Large intestine (tissue), 3 donors: ENCODE measurements at regions not wholly inside any gene's neighbourhood (a gene's known extent, or its start where the extent isn't known, plus 50 kb on each side); places are given as distances from the start of the nearest gene placed in this dataset.

Experiments
- DNase-seq, 2 donors: peaks; one replicate each; pipeline versions ENCODE4 v3.0.0 to v3.0.0-alpha.2; 2013
- H3K27ac ChIP-seq: one replicate; pipeline ENCODE4 v1.5.1; 2013; ENCODE audit warnings: low read length
- H3K27me3 ChIP-seq: 2 replicates; pipeline ENCODE4 v1.6.1; 2013; ENCODE audit warnings: low read length; ENCODE audit not compliant: control insufficient read depth, insufficient read depth
- H3K36me3 ChIP-seq: 2 replicates; pipeline ENCODE4 v1.6.1; 2013; ENCODE audit warnings: low read length; ENCODE audit not compliant: control insufficient read depth, insufficient read depth
- H3K4me1 ChIP-seq: one replicate; pipeline ENCODE4 v1.6.1; 2013; ENCODE audit warnings: low read length; ENCODE audit not compliant: control insufficient read depth, insufficient read depth
- H3K4me3 ChIP-seq: one replicate; pipeline ENCODE4 v1.5.1; 2013; ENCODE audit warnings: low read length
- H3K9me3 ChIP-seq: one replicate; pipeline ENCODE4 v1.6.1; 2013; ENCODE audit warnings: mild to moderate bottlenecking, low read depth, low read length, moderate library complexity; ENCODE audit not compliant: control insufficient read depth
- WGBS: methylation state at CpG from one replicate; pipeline ENCODE4 v1.1.5; 2013; ENCODE audit warnings: low lambda C conversion rate; ENCODE audit not compliant: insufficient coverage; 5-methylcytosine and 5-hydroxymethylcytosine counted together

DNA sequence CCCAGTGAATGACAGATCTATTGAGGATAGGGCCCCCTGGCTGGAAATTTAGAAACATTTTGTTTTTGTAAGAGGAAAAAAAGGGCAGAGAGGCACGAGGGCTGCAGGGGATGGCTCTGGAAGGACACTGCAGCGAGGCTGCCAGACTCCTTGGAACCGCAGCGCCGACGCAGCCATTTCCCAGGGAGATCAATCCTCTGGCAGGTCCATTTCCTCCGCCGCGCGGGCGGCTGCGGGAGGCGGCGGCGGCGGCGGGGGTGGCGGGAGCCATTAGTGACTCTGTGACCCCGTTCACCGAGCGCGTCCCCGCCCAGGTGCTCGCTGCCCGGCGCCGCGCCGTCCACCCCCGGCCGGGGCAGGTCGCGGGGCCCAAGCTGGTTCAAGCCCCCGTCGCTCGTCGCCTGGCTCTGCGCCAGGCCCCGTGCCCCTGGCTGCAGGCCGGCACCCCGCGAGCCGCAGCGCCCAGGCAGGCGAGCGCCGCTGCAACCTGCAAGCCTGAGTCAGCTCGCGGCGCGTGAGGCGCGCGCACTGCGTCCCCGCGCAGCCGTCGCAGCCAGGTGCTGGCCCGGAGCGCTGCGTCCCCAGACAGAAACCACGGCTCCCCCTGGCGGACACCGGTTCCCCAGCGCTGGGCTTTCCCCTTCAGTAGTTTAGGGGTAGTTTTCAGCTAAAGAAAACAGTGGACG lies 192.6 kb downstream of the KATNAL1 start:
- peak overlapping the region; percentile 67 for H3K27ac ChIP-seq
- no peaks in the 10 kb centered on the region for H3K27me3 ChIP-seq
- peak overlapping the region; percentile 41 for H3K4me3 ChIP-seq
- DNase-seq, result peak; percentile 91
- no peaks in the 10 kb centered on the region for H3K9me3 ChIP-seq
- H3K4me1 ChIP-seq, result peaks cover 18% of the 10 kb centered on the region
- no peaks in the 10 kb centered on the region for H3K36me3 ChIP-seq
- WGBS, result no CpG with 5 or more reads among the region's 67 CpGs

DNA sequence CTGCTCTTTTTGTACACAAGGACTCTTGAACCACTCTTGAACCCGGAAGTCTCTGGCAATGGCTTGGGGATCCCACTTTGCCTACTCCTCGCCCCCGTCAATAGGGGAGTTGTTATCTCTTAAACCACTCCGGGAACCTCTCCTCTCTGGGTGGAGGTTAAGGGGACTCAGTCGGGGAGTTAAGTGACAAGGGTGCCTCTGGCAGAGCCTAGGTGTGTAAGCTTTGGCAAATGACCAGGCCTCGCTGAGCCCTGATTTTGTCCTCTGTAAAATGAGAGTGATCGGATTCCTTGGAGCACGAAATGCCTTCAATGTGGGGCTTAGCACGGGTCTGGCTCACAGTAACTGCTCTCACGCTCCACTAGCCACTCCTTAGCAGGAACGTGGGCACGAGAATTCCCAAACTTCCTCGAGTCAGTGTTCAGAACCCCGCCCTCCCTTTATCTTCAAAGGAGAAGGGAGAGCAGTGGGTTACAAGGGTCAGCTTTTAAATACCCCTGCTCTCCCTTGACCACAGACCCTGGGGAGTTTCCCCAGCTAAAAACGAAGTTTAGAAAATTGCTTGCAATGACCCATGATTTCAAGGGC lies 193.3 kb downstream of the KATNAL1 start:
- DNase-seq, result peak; percentile 56 to 82
- H3K9me3 ChIP-seq, result no peaks in the 10 kb centered on the region
- no peaks in the 10 kb centered on the region for H3K36me3 ChIP-seq
- H3K27me3 ChIP-seq, result no peaks in the 10 kb centered on the region
- peak overlapping the region; percentile 67 for H3K27ac ChIP-seq
- no CpG with 5 or more reads among the region's 15 CpGs for WGBS
- H3K4me1 ChIP-seq, result peaks cover 23% of the 10 kb centered on the region
- peak overlapping the region; percentile 41 for H3K4me3 ChIP-seq

DNA sequence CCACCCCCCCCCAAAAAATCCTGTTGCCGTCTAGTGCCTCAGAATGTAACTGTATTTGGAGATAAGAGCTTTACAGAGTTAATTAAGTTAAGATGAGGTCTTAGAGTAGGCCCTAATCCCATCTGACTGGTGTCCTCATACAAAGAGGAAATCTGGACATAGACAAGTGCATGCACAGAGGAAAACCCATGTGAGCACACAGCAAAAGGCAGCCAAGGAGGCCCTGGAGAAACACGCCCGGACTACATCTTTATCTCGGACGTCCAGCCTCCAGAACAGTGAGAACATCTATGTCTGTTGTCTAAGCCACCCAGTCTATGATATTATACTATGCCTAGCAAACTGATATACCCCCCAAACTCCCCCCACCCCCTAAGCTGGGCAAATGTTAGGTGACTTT lies 193.8 kb downstream of the KATNAL1 start:
- Histone ChIP-seq H3K36me3 (no peaks in the 10 kb centered on the region), H3K9me3 (no peaks in the 10 kb centered on the region), H3K27me3 (no peaks in the 10 kb centered on the region), H3K4me1 (peaks cover 25% of the 10 kb centered on the region), H3K4me3 (no peak overlapping the region), H3K27ac (peak overlapping the region; percentile 67)
- no peak for DNase-seq
- WGBS, result no CpG with 5 or more reads among the region's 5 CpGs

DNA sequence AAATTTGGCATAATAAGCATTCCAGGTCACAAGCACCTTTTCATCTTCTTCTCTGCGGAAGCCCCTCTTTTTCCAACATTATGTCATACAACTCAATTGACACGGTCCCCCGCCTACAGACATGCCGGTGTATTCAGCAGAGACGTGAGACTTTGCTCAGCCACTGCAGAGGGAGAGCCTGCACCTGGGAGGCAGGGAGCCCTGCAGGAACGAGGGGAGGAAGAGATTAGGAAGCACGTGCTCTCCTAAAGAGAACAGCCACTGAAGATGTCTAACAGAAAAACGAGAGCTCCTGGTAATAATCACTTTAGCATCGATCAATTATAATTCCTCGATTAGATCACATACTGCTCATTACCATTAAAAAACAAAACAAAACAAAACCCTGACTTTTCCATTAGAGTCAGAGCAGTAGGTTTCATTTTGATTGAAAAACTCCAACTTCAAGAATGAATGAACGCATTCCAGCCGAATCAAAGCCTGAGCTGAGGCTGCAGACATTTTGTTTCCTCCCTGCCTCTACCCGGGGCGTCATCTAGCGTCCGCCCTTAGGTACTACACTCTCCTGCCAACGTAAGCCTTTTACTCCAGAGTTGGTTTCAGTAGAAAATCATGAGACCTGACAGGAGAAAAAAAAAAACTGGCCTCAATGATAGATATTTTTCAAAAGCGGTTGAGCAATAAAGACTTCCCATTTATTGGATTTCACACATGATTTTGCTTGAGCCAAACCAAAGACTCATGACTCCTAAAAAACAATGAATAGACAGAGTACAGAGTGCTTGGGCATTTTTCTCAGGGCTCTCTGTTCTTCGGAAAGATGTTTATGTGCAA lies 194.5 kb downstream of the KATNAL1 start:
- DNase-seq, result peak; percentile 89 to 91
- 40% methylated on average over 3 of the region's 19 CpGs for WGBS
- Histone ChIP-seq H3K4me1 (peaks cover 31% of the 10 kb centered on the region), H3K27ac (peak overlapping the region; percentile 67), H3K36me3 (no peaks in the 10 kb centered on the region), H3K27me3 (no peaks in the 10 kb centered on the region), H3K4me3 (no peak overlapping the region), H3K9me3 (no peaks in the 10 kb centered on the region)

DNA sequence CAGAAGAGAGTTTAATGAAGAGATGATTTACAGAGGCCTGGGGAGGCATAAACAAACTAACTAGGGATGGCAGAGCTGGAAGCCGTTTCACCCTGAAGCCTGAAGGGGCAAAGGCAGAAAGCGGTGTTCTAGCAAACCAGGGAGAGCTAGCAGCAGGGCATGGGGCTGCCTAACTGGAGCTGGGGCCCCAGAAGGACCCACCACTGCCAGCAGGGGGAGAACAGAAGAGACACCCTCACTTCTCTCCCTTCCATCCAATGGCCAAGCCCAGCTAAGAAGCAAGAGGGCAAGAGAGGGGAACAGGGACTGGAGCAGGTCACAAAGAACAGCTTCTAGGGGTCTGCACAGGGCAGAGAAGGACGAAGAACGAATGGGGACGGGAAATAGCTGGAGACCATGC lies 195.5 kb downstream of the KATNAL1 start:
- Histone ChIP-seq H3K4me3 (no peak overlapping the region), H3K4me1 (peaks cover 31% of the 10 kb centered on the region), H3K36me3 (no peaks in the 10 kb centered on the region), H3K27me3 (no peaks in the 10 kb centered on the region), H3K9me3 (no peaks in the 10 kb centered on the region), H3K27ac (no peak overlapping the region)
- no peak for DNase-seq
- WGBS, result no CpG with 5 or more reads among the region's 5 CpGs

DNA sequence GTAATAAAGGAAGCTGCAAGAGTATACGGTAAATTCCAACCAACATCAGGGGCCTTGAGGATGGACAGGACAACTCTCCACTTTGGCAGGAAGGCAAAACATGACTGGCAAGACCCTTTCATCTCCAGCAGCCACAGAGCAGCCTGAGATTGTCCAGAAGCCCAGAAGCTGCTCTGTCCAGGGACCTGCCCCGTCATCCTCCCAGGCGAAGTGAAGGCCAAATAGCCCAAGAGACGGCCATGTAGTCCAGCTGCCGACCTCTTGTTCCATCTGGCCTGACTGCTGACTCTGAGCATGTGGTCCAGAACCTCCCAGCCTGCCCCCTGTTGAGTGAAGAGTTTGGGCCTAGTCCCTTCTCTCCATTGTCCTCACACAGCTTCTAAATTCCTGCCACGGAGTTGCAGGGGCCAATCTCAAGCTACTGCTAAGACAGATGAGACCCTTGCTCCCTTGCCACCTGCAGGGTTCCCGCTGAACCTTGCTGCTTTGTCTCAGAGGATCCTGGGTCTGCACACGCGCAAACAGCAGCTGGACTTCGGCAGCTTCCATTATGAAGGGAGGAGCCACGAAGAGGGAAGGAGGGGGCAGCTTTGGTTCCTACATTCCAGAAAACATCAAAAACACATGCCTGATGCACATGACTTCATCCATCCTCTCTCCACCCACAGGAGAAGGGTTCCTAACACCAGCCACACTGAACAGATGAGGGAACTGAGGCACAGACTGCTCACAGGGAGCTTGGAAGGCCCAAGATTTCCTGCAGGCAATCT lies 196.9 kb downstream of the KATNAL1 start:
- H3K27ac ChIP-seq, result no peak overlapping the region
- no peaks in the 10 kb centered on the region for H3K9me3 ChIP-seq
- peak in 1 of 2 donors; percentile 49 for DNase-seq
- no CpG with 5 or more reads among the region's 11 CpGs for WGBS
- H3K27me3 ChIP-seq, result no peaks in the 10 kb centered on the region
- H3K36me3 ChIP-seq, result no peaks in the 10 kb centered on the region
- H3K4me1 ChIP-seq, result peaks cover 31% of the 10 kb centered on the region
- H3K4me3 ChIP-seq, result no peak overlapping the region

DNA sequence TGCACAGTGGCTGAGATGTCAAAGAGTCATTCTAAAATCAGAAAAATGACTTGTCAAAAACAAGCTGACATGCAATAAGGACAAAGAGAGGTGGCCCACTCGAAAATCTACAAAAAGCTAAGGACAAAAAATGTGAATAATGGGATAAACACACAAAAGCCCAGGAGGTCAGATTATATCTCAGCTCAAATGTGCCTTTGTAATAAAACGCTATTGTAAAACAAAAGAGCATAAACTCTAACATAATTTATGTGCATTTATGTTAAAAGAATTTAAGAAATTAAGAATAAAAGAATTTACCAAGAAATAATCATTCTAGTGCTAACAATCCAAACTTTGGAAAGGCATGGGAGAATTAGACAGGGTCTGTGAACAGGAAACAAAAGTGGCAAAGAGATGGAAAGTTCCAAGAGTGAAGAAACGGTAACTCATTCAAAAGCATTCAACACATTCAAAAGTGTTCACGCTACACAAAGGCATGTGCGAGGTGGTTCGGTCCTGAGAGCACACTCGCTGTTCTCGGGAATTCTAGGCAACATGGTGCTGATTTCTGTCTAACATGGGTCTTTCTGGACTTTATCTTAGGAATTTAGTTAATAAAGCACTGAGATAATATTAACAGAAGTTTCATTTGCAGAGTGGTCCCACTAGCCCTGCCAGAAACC lies 197.7 kb downstream of the KATNAL1 start:
- 87% methylated on average over 5 of the region's 8 CpGs for WGBS
- Histone ChIP-seq H3K9me3 (no peaks in the 10 kb centered on the region), H3K36me3 (no peaks in the 10 kb centered on the region), H3K4me1 (peaks cover 31% of the 10 kb centered on the region), H3K4me3 (no peak overlapping the region), H3K27ac (peak overlapping the region; percentile 93), H3K27me3 (no peaks in the 10 kb centered on the region)
- DNase-seq, result no peak

DNA sequence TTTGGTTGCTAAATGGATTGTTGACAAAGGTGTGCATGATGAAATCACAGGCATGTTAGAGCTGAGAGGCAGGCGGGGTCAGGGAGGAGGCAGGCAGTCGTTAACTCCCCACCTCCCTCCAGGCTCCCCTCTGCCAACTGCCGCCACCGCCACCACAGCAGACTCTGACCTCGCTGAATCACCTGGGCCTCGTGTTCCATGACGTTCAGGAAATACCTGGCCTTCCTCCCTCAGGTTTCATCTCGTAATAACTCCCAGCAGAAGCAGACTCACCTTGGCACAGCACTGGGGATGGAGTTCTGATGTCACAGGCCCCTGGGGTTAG lies 198.5 kb downstream of the KATNAL1 start:
- H3K27ac ChIP-seq, result peak overlapping the region; percentile 93
- no CpG with 5 or more reads among the region's 8 CpGs for WGBS

DNA sequence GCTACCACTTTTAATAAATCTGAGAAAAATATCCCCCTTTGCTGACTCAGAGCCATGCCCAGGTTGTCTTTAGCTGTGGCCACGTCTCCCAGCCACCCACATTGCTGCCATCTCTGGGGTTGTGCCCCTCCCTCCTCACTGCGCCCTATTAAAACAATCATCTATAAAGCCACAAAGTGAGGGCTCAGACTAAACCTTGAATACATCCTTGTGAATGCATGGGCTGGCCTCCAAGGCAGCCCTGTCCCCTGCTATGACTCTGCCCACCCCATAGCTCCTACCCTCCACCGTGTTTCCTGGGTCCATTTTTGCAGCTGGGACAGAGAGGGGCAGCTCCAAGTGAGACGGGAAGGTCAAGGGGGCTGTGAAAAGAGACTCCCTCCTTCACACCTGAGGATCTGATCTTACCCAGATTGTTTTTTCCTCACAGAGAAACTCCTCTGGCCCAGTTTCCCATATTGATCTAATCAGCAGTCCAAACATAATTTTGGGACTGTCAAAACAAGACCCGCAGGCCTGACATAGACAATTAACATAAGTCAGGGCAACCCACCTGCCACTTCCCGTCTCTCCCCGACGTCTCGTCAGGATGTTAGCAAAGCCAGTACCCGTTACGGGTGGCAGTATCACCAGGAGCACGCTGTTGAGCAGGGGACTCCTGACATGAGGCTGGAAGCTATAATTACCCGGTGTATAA lies 199.0 kb downstream of the KATNAL1 start:
- H3K27ac ChIP-seq, result peak overlapping the region; percentile 93
- no peak for DNase-seq
- WGBS, result 20% methylated on average over 1 of the region's 13 CpGs

More for the DNA sequence above, 198.5 kb downstream of the KATNAL1 start:
- peak; percentile 97 to 99 for DNase-seq
- Histone ChIP-seq H3K4me1 (peaks cover 25% of the 10 kb centered on the region), H3K9me3 (no peaks in the 10 kb centered on the region), H3K4me3 (no peak overlapping the region), H3K27me3 (no peaks in the 10 kb centered on the region), H3K36me3 (no peaks in the 10 kb centered on the region)

More for the DNA sequence above, 199.0 kb downstream of the KATNAL1 start:
- Histone ChIP-seq H3K9me3 (no peaks in the 10 kb centered on the region), H3K4me1 (peaks cover 20% of the 10 kb centered on the region), H3K27me3 (no peaks in the 10 kb centered on the region), H3K36me3 (no peaks in the 10 kb centered on the region), H3K4me3 (no peak overlapping the region)
